ENCODE measurements at regions not wholly inside any gene's neighbourhood (a gene's known extent, or its start where the extent isn't known, plus 50 kb on each side); places are given as distances from the start of the nearest gene placed in this dataset.
A peak's percentile ranks its signal among the peaks of the same experiment; 100 is the strongest.

DNA sequence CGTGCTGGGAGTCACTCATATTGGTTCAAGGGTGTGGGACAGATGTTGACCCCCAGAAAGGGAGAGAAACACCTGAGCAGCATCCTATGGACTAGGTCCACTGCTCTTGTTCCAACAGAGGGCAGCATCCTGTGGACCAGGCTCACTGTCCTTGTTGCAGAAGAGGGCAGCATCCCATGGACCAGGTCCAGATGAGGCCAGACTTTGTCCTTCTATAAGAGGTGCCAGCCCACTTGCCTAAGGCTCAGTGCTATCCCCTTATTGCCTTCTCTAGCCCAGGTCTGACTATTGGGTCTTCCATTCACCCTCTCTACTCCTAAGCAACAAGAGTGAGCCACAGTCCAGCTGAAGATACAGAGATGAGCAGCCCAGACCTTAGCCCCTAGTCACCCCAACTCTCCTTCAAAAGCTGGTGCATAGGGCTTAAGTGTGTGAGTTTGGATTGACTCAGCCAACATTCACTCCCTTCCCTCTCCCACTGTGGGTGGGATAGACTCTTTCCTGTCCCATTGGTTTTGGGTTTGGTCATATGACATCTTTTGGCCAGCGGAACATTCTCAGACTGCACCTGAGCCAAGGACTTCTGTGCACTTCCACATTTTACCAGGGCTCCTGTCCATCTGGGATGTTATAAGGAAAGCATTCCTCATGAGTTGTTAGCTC lies 132.4 kb upstream of the GPC1 start:
- ATAC-seq (no peak), DNase-seq (no peak)
- 95% methylated on average over 1 of the region's 2 CpGs for WGBS
- no peaks in the 10 kb centered on the region for H3K27me3 ChIP-seq (ENCODE audit: control insufficient read depth, insufficient read depth)
- H3K9me3 ChIP-seq (ENCODE audit: control insufficient read depth, low read length): no peaks in the 10 kb centered on the region
- intact Hi-C loops (cut with DNase I): no loop called here
- no peaks in the 10 kb centered on the region for H3K4me1 ChIP-seq (ENCODE audit: control insufficient read depth, insufficient read depth, low read length)
- H3K4me3 ChIP-seq (ENCODE audit: low read length): no peak overlapping the region
- H3K27ac ChIP-seq (ENCODE audit: low read length): no peak overlapping the region

DNA sequence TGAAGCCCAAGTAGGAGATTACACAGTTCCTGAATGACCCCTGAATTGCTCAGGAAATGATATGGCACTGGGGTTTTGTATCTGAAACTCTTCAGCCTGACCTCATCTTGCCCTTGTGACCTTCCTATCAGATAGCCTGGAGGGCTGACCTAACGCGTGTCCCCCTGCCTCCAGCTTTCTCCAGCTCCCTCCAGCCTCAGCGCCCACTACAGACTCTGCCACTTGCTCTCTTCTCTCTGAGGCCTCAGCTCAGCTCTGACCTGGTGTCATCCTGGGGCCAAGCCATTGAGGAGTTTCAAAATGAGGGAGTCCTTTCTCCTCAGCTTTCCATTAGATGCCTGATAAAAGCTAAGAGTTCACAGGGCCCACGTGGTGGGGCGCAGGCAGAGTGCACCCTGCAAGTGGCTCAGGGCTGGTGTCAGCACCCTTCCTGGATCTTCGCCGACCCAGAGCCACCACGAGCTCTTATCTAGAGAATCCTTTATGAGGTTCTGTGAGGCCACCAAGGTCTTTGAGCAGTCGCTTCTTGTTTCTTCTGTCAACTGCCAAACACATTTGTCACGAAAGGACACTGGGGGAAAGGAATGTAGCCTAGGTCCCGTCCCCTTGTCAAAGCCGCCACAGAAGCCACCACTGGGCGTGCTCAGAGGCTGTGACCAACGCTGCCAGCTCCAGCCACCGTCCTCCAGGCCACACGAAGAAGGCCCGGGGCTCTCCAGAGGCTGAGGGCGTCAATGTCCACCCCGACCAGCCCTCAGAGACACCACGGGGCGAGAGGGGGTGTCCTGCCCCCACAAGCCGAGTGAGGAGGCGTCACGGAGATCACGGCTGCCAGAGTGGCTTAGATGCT lies 131.3 kb upstream of the GPC1 start:
- Histone ChIP-seq H3K9me3 (ENCODE audit: control insufficient read depth, low read length) (no peaks in the 10 kb centered on the region), H3K4me3 (ENCODE audit: low read length) (no peak overlapping the region), H3K27ac (ENCODE audit: low read length) (no peak overlapping the region), H3K4me1 (ENCODE audit: control insufficient read depth, insufficient read depth, low read length) (no peaks in the 10 kb centered on the region), H3K27me3 (ENCODE audit: control insufficient read depth, insufficient read depth) (no peaks in the 10 kb centered on the region)
- ATAC-seq (no peak), DNase-seq (no peak)
- intact Hi-C loops (cut with DNase I): no loop called here
- 85% methylated on average over 25 of the region's 25 CpGs for WGBS

DNA sequence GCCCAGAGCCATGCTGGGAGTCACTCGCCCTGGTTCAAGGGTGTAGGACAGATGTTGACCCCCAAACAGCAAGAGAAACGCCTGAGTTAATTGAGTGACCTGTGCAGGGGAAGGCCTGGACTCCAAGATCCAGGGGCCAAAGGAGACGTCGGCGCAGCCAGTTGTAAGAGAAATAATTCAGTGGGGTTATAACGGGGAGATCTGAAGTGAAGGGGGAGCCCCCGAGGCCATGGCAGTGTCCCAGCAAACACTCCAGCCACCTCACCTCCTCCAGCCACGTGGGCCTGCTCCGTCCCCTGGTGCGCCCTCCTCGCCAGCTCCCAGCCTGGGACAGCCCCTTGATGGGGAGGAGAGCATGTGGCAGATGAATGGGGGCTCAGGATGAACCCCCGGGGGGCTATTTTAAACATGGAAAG lies 130.7 kb upstream of the GPC1 start:
- WGBS: 79% methylated on average over 12 of the region's 12 CpGs
- H3K4me1 ChIP-seq (ENCODE audit: control insufficient read depth, insufficient read depth, low read length): no peaks in the 10 kb centered on the region
- H3K4me3 ChIP-seq (ENCODE audit: low read length): no peak overlapping the region
- intact Hi-C loops (cut with DNase I): no loop called here
- DNase-seq (no peak), ATAC-seq (no peak)
- no peak overlapping the region for H3K27ac ChIP-seq (ENCODE audit: low read length)
- no peaks in the 10 kb centered on the region for H3K27me3 ChIP-seq (ENCODE audit: control insufficient read depth, insufficient read depth)
- H3K9me3 ChIP-seq (ENCODE audit: control insufficient read depth, low read length): no peaks in the 10 kb centered on the region

DNA sequence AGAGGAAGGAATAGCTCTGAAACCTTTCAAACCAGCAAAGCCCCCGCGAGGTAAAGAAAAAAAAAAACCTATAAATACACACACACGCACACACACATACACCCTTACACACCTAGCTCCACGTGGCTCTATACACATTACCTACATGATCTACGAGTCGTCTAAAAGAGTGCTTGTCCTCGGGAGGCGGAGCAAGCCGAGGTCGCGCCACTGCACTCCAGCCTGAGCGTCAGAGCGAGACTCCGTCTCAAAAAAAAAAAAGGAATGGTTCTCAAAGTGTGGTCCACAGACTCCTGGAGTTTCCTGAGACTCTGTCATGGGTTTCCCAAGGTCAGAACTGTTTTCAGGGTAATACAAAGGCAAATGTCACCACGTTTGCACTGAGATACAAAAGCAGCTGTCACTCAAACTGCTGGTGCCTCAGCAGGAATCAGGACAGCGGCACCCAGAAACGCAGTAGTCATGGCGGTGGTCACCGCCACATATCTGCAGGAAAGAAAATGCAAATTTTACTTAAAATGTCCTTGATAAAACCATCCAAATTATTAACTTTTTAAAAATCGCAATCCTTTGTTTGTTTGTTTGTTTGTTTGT lies 130.0 kb upstream of the GPC1 start:
- Histone ChIP-seq H3K9me3 (ENCODE audit: control insufficient read depth, low read length) (no peaks in the 10 kb centered on the region), H3K27me3 (ENCODE audit: control insufficient read depth, insufficient read depth) (no peaks in the 10 kb centered on the region), H3K27ac (ENCODE audit: low read length) (no peak overlapping the region), H3K4me3 (ENCODE audit: low read length) (no peak overlapping the region), H3K4me1 (ENCODE audit: control insufficient read depth, insufficient read depth, low read length) (no peaks in the 10 kb centered on the region)
- intact Hi-C loops (cut with DNase I): no loop called here
- WGBS: 77% methylated on average over 20 of the region's 20 CpGs
- DNase-seq (no peak), ATAC-seq (no peak)

DNA sequence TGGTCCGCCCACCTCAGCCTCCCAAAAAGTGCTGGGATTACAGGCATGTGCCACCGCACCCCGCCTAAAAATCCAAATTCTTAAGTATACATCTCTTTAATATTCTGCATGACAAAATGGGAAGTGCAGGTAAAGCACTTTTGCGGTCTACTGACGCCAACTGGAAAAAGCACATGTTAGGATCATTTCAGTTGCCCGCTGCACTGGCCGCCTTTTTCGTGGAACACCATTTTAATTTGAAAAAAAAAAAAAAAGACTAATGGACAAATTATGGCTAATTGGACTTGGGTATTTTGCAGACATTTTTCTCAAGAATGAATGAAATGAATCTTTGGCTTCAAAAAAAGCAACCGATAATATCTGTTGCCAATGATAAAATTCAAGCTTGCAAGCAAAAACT lies 129.3 kb upstream of the GPC1 start:
- ATAC-seq: no peak
- intact Hi-C loops (cut with DNase I): no loop called here
- Histone ChIP-seq H3K4me3 (ENCODE audit: low read length) (no peak overlapping the region), H3K4me1 (ENCODE audit: control insufficient read depth, insufficient read depth, low read length) (no peaks in the 10 kb centered on the region), H3K9me3 (ENCODE audit: control insufficient read depth, low read length) (no peaks in the 10 kb centered on the region), H3K27me3 (ENCODE audit: control insufficient read depth, insufficient read depth) (no peaks in the 10 kb centered on the region), H3K27ac (ENCODE audit: low read length) (no peak overlapping the region)
- DNase-seq: no peak
- WGBS: 94% methylated on average over 9 of the region's 9 CpGs

DNA sequence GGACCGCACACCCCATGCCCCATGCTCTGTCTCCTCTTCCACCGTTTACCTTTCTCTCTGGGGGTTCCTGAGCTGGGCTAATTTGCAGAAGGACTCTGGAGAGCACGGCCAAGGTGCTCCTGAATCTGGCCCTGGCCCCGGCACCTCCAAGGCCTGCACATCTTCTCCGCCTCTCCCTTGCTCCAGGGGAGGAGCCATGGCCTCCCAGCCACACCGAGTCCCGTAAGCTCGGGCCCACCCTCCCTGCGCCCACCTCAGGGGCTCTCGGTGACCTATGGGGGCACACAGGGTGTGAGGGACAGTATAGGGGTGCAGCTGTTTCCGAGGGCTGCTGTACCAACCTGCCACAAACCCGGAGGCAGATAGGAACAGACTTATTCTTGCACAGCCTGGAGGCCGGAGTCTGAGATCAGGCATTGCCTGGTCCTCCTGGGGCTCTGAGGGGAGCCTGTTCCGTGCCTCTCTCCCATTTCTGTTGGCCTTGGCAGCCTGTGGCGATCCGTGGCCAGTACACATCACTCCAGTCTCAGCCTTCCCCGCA lies 127.3 kb upstream of the GPC1 start:
- ATAC-seq (no peak), DNase-seq (no peak)
- no peaks in the 10 kb centered on the region for H3K4me1 ChIP-seq (ENCODE audit: control insufficient read depth, insufficient read depth, low read length)
- 88% methylated on average over 17 of the region's 17 CpGs for WGBS
- intact Hi-C loops (cut with DNase I): no loop called here
- no peak overlapping the region for H3K27ac ChIP-seq (ENCODE audit: low read length)
- H3K9me3 ChIP-seq (ENCODE audit: control insufficient read depth, low read length): no peaks in the 10 kb centered on the region
- no peak overlapping the region for H3K4me3 ChIP-seq (ENCODE audit: low read length)
- no peaks in the 10 kb centered on the region for H3K27me3 ChIP-seq (ENCODE audit: control insufficient read depth, insufficient read depth)

DNA sequence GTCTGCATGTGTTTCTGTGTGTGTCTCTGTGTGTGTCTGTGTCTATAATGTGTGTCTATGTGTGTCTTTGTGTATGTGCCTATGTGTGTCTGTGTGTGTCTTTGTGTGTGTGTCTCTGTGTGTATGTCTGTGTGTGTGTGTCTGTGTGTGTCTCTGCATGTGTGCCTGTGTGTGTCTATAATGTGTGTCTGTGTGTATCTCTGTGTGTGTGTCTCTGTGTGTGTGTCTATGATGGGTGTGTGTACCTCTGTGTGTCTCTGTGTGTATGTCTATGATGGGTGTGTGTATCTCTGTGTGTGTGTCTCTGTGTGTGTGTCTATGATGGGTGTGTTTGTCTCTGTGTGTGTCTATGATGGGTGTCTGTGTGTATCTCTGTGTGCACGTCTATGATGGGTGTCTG lies 126.2 kb upstream of the GPC1 start:
- intact Hi-C loops (cut with DNase I): no loop called here
- 77% methylated on average over 1 of the region's 1 CpG for WGBS
- DNase-seq (no peak), ATAC-seq (peak in 1 of 2 donors; percentile 21)
- Histone ChIP-seq H3K4me3 (ENCODE audit: low read length) (no peak overlapping the region), H3K9me3 (ENCODE audit: control insufficient read depth, low read length) (no peaks in the 10 kb centered on the region), H3K27me3 (ENCODE audit: control insufficient read depth, insufficient read depth) (no peaks in the 10 kb centered on the region), H3K27ac (ENCODE audit: low read length) (no peak overlapping the region), H3K4me1 (ENCODE audit: control insufficient read depth, insufficient read depth, low read length) (no peaks in the 10 kb centered on the region)

DNA sequence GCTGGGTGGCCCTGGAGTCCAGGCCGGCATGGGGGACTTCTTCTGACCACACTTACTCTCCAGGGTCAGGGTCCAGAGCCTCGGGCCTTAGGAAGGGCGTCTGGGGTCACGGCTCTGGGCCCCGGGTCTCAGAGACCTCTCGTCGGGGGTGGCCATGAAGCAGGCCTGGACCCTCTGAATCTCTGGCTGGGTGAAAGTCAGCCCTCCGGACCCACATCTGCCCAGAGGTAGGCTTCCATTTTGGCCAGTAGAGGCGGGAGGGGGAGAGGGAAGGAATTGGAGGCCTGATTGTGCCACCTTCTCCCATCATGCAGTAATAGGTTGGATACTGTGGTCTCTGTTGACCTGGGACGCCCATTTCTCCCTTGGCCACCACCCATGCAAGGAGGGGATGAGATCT lies 125.3 kb upstream of the GPC1 start:
- Histone ChIP-seq H3K4me3 (ENCODE audit: low read length) (no peak overlapping the region), H3K9me3 (ENCODE audit: control insufficient read depth, low read length) (no peaks in the 10 kb centered on the region), H3K27ac (ENCODE audit: low read length) (no peak overlapping the region), H3K4me1 (ENCODE audit: control insufficient read depth, insufficient read depth, low read length) (no peaks in the 10 kb centered on the region), H3K27me3 (ENCODE audit: control insufficient read depth, insufficient read depth) (no peaks in the 10 kb centered on the region)
- 91% methylated on average over 10 of the region's 10 CpGs for WGBS
- DNase-seq (no peak), ATAC-seq (no peak)
- intact Hi-C loops (cut with DNase I): no loop called here

DNA sequence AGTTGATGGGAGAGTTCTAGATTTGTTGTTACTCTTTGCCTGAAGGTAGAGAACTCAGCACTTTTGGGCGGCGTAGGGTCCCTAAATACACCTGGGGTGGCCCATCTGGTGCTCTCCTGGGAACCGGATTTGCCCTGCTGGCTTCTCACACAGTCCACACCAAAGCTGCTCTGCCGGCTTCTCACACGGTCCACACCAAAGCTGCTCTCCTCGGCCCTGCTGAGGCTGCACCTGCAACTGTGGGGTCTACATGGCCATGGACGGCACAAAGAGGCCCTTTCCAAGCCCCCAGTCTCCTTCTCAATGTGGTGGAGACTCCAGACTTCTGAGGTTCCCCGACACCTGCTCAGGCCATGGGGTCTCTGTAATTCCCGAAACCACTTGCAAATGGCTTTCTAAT lies 124.8 kb upstream of the GPC1 start:
- ATAC-seq (no peak), DNase-seq (no peak)
- intact Hi-C loops (cut with DNase I): no loop called here
- Histone ChIP-seq H3K4me3 (ENCODE audit: low read length) (no peak overlapping the region), H3K9me3 (ENCODE audit: control insufficient read depth, low read length) (no peaks in the 10 kb centered on the region), H3K4me1 (ENCODE audit: control insufficient read depth, insufficient read depth, low read length) (no peaks in the 10 kb centered on the region), H3K27ac (ENCODE audit: low read length) (no peak overlapping the region), H3K27me3 (ENCODE audit: control insufficient read depth, insufficient read depth) (no peaks in the 10 kb centered on the region)
- WGBS: 95% methylated on average over 9 of the region's 9 CpGs

DNA sequence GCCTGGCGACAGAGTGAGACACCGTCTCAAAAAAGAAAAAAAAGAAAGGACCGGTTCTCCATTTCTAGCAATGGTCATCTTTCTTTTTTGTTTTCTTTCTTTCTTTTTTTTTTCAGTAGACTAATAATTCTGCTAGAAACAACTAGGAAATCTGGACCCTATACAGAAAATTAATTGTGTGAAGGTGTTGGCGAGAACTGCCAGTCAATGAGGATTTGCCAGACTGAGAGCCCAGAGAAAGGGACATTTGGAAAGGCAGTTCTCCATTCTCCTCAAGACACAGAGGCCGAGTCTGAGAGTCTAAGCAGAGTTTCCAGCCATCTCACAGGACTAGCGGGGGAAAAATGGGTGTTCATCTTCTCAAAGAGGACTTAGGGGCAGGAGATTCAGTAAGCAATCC lies 123.6 kb upstream of the GPC1 start:
- 89% methylated on average over 6 of the region's 6 CpGs for WGBS
- intact Hi-C loops (cut with DNase I): no loop called here
- no peak for DNase-seq
- no peaks in the 10 kb centered on the region for H3K4me1 ChIP-seq (ENCODE audit: control insufficient read depth, insufficient read depth, low read length)
- H3K4me3 ChIP-seq (ENCODE audit: low read length): no peak overlapping the region
- ATAC-seq: no peak
- no peaks in the 10 kb centered on the region for H3K27me3 ChIP-seq (ENCODE audit: control insufficient read depth, insufficient read depth)
- no peak overlapping the region for H3K27ac ChIP-seq (ENCODE audit: low read length)
- no peaks in the 10 kb centered on the region for H3K9me3 ChIP-seq (ENCODE audit: control insufficient read depth, low read length)

DNA sequence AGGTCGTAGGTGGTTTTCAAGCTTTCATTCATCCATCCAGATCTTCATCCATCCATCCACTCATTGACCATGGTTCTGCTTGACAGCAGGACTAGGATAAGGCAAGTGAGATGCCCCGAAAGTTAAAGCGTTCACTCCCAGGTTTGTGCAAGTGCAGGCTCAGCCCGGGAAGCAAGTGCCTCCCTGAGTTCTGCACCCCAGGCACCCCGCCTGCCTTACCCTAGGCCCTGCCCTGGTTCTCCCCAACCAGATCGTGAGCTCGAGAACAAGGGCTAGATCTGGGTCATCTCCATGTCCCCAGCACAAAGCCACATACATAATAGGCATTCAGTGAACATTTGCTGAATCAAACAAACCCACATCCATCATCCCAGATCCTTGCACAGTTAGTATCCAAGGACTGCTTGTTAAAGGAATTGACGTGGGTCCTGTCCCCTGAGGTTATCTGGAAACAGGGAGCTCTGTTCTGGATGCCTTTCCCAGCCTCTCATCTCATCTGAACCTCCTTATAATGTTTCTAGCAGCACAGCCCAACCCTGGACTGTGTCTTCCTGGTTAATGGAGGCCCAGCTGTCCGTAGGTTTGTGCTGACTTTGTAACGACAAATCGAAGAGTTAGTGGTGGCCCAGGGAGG lies 116.1 kb upstream of the GPC1 start:
- ATAC-seq (peak in 1 of 2 donors; percentile 61), DNase-seq (no peak)
- H3K4me1 ChIP-seq (ENCODE audit: control insufficient read depth, insufficient read depth, low read length): no peaks in the 10 kb centered on the region
- no peak overlapping the region for H3K27ac ChIP-seq (ENCODE audit: low read length)
- WGBS: 77% methylated on average over 11 of the region's 11 CpGs
- H3K27me3 ChIP-seq (ENCODE audit: control insufficient read depth, insufficient read depth): no peaks in the 10 kb centered on the region
- no peak overlapping the region for H3K4me3 ChIP-seq (ENCODE audit: low read length)
- H3K9me3 ChIP-seq (ENCODE audit: control insufficient read depth, low read length): no peaks in the 10 kb centered on the region
- intact Hi-C loops (cut with DNase I): no loop called here

All from right cardiac atrium (tissue), 5 donors.